Neural crest cell (in vitro differentiated cells): ENCODE measurements at regions not wholly inside any gene's neighbourhood (a gene's known extent, or its start where the extent isn't known, plus 50 kb on each side); places are given as distances from the start of the nearest gene placed in this dataset.

Experiments
- DNase-seq: peaks from one replicate; pipeline ENCODE4 v3.0.0; 2021; ENCODE audit warnings: low read depth, mixed read lengths, low spot score
- H3K27ac Mint-ChIP-seq: one replicate; pipeline ENCODE4 v1.8.0; 2021; ENCODE audit warnings: mild to moderate bottlenecking, mixed read lengths; ENCODE audit not compliant: unreplicated experiment
- H3K27me3 Mint-ChIP-seq: 2 replicates; pipeline ENCODE4 v1.8.0; 2021; ENCODE audit warnings: low read depth, mild to moderate bottlenecking, mixed read lengths
- H3K36me3 Mint-ChIP-seq: 2 replicates; pipeline ENCODE4 v1.8.0; 2021; ENCODE audit warnings: low read depth, mild to moderate bottlenecking, mixed read lengths
- H3K4me1 Mint-ChIP-seq: 2 replicates; pipeline ENCODE4 v1.8.0; 2021; ENCODE audit warnings: mixed read lengths
- H3K4me3 Mint-ChIP-seq: one replicate; pipeline ENCODE4 v1.8.0; 2021; ENCODE audit warnings: mild to moderate bottlenecking, mixed read lengths
- H3K9me3 Mint-ChIP-seq: 2 replicates; pipeline ENCODE4 v1.8.0; 2021; ENCODE audit warnings: mixed read lengths
- CTCF ChIP-seq: fragments of 200-600 bp; sonication (generic); conservative IDR thresholded peaks from 2 replicates; pipeline ENCODE4 v1.5.0; 2021; ENCODE audit warnings: antibody characterized with exemption, mild to moderate bottlenecking

GRCh38 chr3:43218156-43218555 lies 68.2 kb upstream of the SNRK start:
- peaks cover 5% of the 10 kb centered on the region for H3K9me3 Mint-ChIP-seq
- no peaks in the 10 kb centered on the region for H3K4me1 Mint-ChIP-seq
- TF ChIP-seq CTCF, result no peak
- H3K27me3 Mint-ChIP-seq, result peaks cover 9% of the 10 kb centered on the region
- peaks cover 3% of the 10 kb centered on the region for H3K36me3 Mint-ChIP-seq
- H3K27ac Mint-ChIP-seq, result no peak overlapping the region
- no peak overlapping the region for H3K4me3 Mint-ChIP-seq
- DNase-seq, result no peak

GRCh38 chr3:43217633-43218032 lies 68.7 kb upstream of the SNRK start:
- no peak overlapping the region for H3K4me3 Mint-ChIP-seq
- H3K27me3 Mint-ChIP-seq, result peaks cover 9% of the 10 kb centered on the region
- TF ChIP-seq CTCF, result no peak
- H3K36me3 Mint-ChIP-seq, result no peaks in the 10 kb centered on the region
- peaks cover 3% of the 10 kb centered on the region for H3K9me3 Mint-ChIP-seq
- no peak overlapping the region for H3K27ac Mint-ChIP-seq
- no peak for DNase-seq
- no peaks in the 10 kb centered on the region for H3K4me1 Mint-ChIP-seq

- Mint-ChIP-seq H3K27me3 (peaks cover 9% of the 10 kb centered on the region), H3K4me3 (no peak overlapping the region), H3K9me3 (peaks cover 3% of the 10 kb centered on the region), H3K4me1 (no peaks in the 10 kb centered on the region), H3K27ac (no peak overlapping the region), H3K36me3 (no peaks in the 10 kb centered on the region)
- TF ChIP-seq CTCF, result no peak
- DNase-seq, result no peak
Observed at GRCh38 chr3:43217206-43217605, 69.1 kb upstream of the SNRK start.

- Mint-ChIP-seq H3K27me3 (peaks cover 9% of the 10 kb centered on the region), H3K4me3 (no peak overlapping the region), H3K9me3 (peaks cover 3% of the 10 kb centered on the region), H3K27ac (no peak overlapping the region), H3K36me3 (no peaks in the 10 kb centered on the region), H3K4me1 (no peaks in the 10 kb centered on the region)
- peak; percentile 36 for TF ChIP-seq CTCF
- DNase-seq, result no peak
Observed at GRCh38 chr3:43215663-43216275, 70.6 kb upstream of the SNRK start.

GRCh38 chr3:43215138-43215537 lies 71.2 kb upstream of the SNRK start:
- Mint-ChIP-seq H3K4me3 (no peak overlapping the region), H3K9me3 (peaks cover 3% of the 10 kb centered on the region), H3K27me3 (peaks cover 9% of the 10 kb centered on the region), H3K27ac (no peak overlapping the region), H3K36me3 (no peaks in the 10 kb centered on the region), H3K4me1 (no peaks in the 10 kb centered on the region)
- no peak for DNase-seq
- no peak for TF ChIP-seq CTCF

- no peak overlapping the region for H3K27ac Mint-ChIP-seq
- H3K4me3 Mint-ChIP-seq, result no peak overlapping the region
- no peaks in the 10 kb centered on the region for H3K36me3 Mint-ChIP-seq
- no peak for TF ChIP-seq CTCF
- H3K9me3 Mint-ChIP-seq, result peaks cover 3% of the 10 kb centered on the region
- no peak for DNase-seq
- peaks cover 9% of the 10 kb centered on the region for H3K27me3 Mint-ChIP-seq
- H3K4me1 Mint-ChIP-seq, result no peaks in the 10 kb centered on the region
Observed at GRCh38 chr3:43214616-43215015, 71.7 kb upstream of the SNRK start.
